NCI-H187 (cell line): ENCODE measurements at regions not wholly inside any gene's neighbourhood (a gene's known extent, or its start where the extent isn't known, plus 50 kb on each side); places are given as distances from the start of the nearest gene placed in this dataset.
"Not testable (repeated sequence)": the region's sequence is repeated elsewhere in the genome, so short reads cannot be mapped to it uniquely, and the experiment has no call there.

Experiments used
- DNase-seq, 2 experiments: peaks; one replicate each; lab custom pipeline; 2025; lab: John Stamatoyannopoulos, UW

GRCh38 chr21:15311510-15311909 is 246.7 kb upstream of the NRIP1 start:
- DNase-seq: no peak

GRCh38 chr21:15317034-15317433 is 252.2 kb upstream of the NRIP1 start:
- not testable (repeated sequence) for DNase-seq

GRCh38 chr21:15319727-15320126 is 254.9 kb upstream of the NRIP1 start:
- no peak for DNase-seq

- DNase-seq: no peak
Observed at GRCh38 chr21:15324542-15324941, 259.7 kb upstream of the NRIP1 start.

- DNase-seq: no peak
Observed at GRCh38 chr21:15326032-15326867, 261.4 kb upstream of the NRIP1 start.

- DNase-seq: no peak
Observed at GRCh38 chr21:15327637-15328265, 263.0 kb upstream of the NRIP1 start.

- DNase-seq: no peak
Observed at GRCh38 chr21:15329191-15329590, 264.4 kb upstream of the NRIP1 start.

GRCh38 chr21:15330872-15331271 is 266.1 kb upstream of the NRIP1 start:
- no peak for DNase-seq

GRCh38 chr21:15332572-15332971 is 267.8 kb upstream of the NRIP1 start:
- DNase-seq: no peak

- no peak for DNase-seq
Observed at GRCh38 chr21:15333136-15333710, 268.4 kb upstream of the NRIP1 start.

GRCh38 chr21:15333951-15334350 is 269.2 kb upstream of the NRIP1 start:
- no peak for DNase-seq

- no peak for DNase-seq
Observed at GRCh38 chr21:15343066-15343465, 278.3 kb upstream of the NRIP1 start.

GRCh38 chr21:15352009-15352408 is 287.2 kb upstream of the NRIP1 start:
- DNase-seq: no peak

GRCh38 chr21:15353546-15353945 is 288.7 kb upstream of the NRIP1 start:
- no peak for DNase-seq

GRCh38 chr21:15354516-15354915 is 289.7 kb upstream of the NRIP1 start:
- DNase-seq: no peak

GRCh38 chr21:15355066-15355465 is 290.3 kb upstream of the NRIP1 start:
- DNase-seq: no peak

GRCh38 chr21:15359251-15359650 is 294.5 kb upstream of the NRIP1 start:
- no peak for DNase-seq

GRCh38 chr21:15362458-15362857 is 297.7 kb upstream of the NRIP1 start:
- DNase-seq: no peak

- DNase-seq: no peak
Observed at GRCh38 chr21:15363921-15364320, 299.1 kb upstream of the NRIP1 start.

- DNase-seq: no peak
Observed at GRCh38 chr21:15365751-15366392, 301.1 kb upstream of the NRIP1 start.

GRCh38 chr21:15366555-15366954 is 301.8 kb upstream of the NRIP1 start:
- no peak for DNase-seq

- no peak for DNase-seq
Observed at GRCh38 chr21:15367061-15367626, 302.3 kb upstream of the NRIP1 start.
